Naive B cell (primary cell): ENCODE measurements at regions not wholly inside any gene's neighbourhood (a gene's known extent, or its start where the extent isn't known, plus 50 kb on each side); places are given as distances from the start of the nearest gene placed in this dataset.
A peak's percentile ranks its signal among the peaks of the same experiment; 100 is the strongest.

Experiments used
- ATAC-seq, 2 donors: fragments of 150-1000 bp; cut with Tn5 transposase; 2 replicates each; pipeline ENCODE4 v1.10.0; 2021; ENCODE audit warnings: low read depth in 2 of 2, mild to moderate bottlenecking in 2 of 2, moderate library complexity in 2 of 2
- DNase-seq: peaks from one replicate; pipeline ENCODE4 v3.0.0; 2022
- H3K27ac Mint-ChIP-seq, 6 donors: one replicate each; pipeline ENCODE4 v1.8.0; 2020 to 2022; ENCODE audit warnings: mild to moderate bottlenecking in 6 of 6, mixed read lengths in 6 of 6, moderate library complexity in 5 of 6, inconsistent platforms in 2 of 6
- H3K27me3 Mint-ChIP-seq, 3 donors: one replicate each; pipeline ENCODE4 v1.8.0; 2021 to 2022; ENCODE audit warnings: mixed read lengths in 3 of 3, mild to moderate bottlenecking in 1 of 3
- H3K36me3 Mint-ChIP-seq, 2 donors: one replicate each; pipeline ENCODE4 v1.8.0; 2020 to 2022; ENCODE audit warnings: mixed read lengths in 2 of 2, inconsistent platforms in 1 of 2, mild to moderate bottlenecking in 1 of 2
- H3K4me1 Mint-ChIP-seq, 3 donors: one replicate each; pipeline ENCODE4 v1.8.0; 2020 to 2022; ENCODE audit warnings: mixed read lengths in 3 of 3, inconsistent platforms in 1 of 3, mild to moderate bottlenecking in 1 of 3, moderate library complexity in 1 of 3
- H3K4me3 Mint-ChIP-seq, 8 donors: one replicate each; pipeline ENCODE4 v1.8.0; 2020 to 2022; ENCODE audit warnings: mild to moderate bottlenecking in 8 of 8, mixed read lengths in 8 of 8, moderate library complexity in 8 of 8, inconsistent platforms in 2 of 8
- H3K9me3 Mint-ChIP-seq, 7 donors: one replicate each; pipeline ENCODE4 v1.8.0; 2020 to 2022; ENCODE audit warnings: mixed read lengths in 7 of 7, mild to moderate bottlenecking in 5 of 7, inconsistent platforms in 2 of 7, moderate library complexity in 1 of 7

DNA sequence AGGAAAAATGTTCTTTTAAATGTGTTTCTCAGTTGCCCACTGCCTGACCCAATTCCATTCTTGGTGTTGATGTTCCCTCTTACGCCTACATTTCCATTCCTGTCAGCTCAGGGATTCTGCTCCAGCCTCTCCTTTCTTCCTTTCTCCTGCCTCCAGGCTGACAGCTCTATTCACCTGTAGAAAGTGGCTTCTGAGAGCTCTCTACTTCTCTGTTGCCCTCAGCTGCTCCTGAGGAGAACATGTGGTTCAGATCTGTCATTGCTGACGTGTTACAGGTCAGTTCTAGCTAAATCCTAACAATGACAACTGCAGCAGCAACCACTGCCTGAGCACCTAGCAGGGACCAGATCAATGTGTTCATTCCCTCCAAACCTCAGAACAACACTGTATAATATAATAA, 144.9 kb upstream of the PLAAT1 start:
- Mint-ChIP-seq H3K9me3 (peaks cover 5 to 19% (median 13%) of the 10 kb centered on the region in 7 donors), H3K4me3 (no peak overlapping the region), H3K27ac (peak overlapping the region in 1 of 6 donors; percentile 40), H3K4me1 (no peaks in the 10 kb centered on the region), H3K27me3 (no peaks in the 10 kb centered on the region), H3K36me3 (peaks cover 5 to 9% of the 10 kb centered on the region in 2 donors)
- DNase-seq (no peak), ATAC-seq (no peak)

DNA sequence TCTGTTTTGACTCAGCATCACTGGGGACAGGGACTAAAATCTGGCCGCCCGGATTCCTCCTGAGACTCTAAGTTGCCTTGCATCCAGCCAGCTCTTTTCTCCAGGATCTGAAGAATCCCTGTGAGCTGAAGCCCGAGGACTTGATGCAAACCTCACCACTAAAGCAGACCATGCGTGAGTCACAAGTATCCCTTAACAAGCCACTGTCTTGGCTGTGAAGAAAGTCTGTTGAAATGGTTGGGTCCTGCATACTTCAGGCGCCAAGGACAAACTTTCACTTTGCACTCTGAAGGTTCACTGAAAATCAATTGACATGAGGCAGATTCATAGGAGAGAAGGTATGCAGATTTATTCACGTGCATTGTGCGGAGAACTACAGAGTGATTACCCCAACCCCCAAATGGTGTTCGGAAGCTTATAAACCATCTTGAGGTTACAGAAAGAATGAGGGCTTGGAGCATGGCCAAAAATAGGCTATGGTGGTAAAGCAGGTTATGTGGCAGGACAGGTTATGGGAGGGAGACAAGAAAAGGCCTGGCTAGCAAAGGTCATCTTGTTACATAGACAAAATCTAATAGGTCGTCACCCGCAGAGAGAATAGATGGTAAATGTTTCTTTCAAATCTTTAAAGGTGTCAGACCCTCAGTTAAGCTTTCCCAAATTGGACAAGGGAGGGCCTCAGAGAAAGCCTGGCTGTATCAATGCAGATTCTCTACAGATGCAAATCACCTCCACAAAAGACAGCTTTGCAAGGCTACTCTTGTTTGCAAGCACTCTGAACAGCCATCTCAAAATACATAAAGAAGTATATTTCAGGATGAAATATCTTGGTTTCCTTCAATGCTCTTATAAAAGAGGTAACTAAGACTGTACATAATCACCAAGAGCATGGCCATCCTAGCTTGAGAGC, 126.3 kb upstream of the PLAAT1 start:
- Mint-ChIP-seq H3K27me3 (peaks cover 0 to 4% (median 0%) of the 10 kb centered on the region in 3 donors), H3K4me3 (no peak overlapping the region), H3K36me3 (no peaks in the 10 kb centered on the region), H3K9me3 (peaks cover 3 to 11% (median 4%) of the 10 kb centered on the region in 7 donors), H3K27ac (no peak overlapping the region), H3K4me1 (no peaks in the 10 kb centered on the region)
- ATAC-seq (no peak), DNase-seq (no peak)

DNA sequence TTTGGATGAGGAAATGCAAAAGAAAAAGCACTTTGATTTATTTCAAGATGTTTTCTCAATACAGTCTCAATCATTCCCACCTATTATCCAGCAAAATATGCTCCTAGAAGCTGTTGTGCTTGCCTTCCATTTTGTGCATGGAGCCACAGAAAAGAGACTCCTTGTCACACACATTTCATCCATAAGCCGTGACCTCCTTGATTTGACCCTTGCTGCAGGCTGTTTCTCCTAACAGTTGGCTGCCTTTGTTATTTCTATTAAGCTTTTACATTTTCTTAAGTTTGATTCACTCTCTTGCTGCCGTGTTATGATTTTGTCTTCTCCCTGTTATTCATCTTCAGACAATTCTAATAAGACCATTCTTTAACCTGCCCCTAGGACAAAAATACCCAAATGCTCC, 124.2 kb upstream of the PLAAT1 start:
- Mint-ChIP-seq H3K4me1 (no peaks in the 10 kb centered on the region), H3K27me3 (peaks cover 0 to 4% (median 0%) of the 10 kb centered on the region in 3 donors), H3K9me3 (peaks cover 0 to 5% (median 4%) of the 10 kb centered on the region in 7 donors), H3K4me3 (no peak overlapping the region), H3K36me3 (no peaks in the 10 kb centered on the region), H3K27ac (no peak overlapping the region)
- ATAC-seq = no peak
- DNase-seq = no peak

DNA sequence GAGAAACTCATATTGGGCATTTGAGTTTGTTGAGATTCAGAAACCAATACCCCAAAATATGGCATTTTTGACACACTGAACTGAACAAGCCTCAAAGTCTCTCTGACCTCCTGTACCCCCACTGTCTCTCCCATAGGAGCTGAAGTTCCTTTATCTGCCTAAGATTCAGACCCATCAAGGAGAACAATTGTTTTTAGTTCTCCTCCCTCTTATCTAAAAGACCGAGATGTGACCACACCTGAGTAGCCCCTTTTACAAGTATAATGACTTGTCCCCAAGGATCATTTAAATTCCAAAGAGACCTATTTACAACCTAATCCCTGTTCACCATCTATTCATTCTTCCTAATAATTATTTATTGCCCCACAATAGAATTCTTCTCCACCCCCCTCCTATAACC, 122.1 kb upstream of the PLAAT1 start:
- H3K36me3 Mint-ChIP-seq = no peaks in the 10 kb centered on the region
- peaks cover 0 to 8% (median 4%) of the 10 kb centered on the region in 7 donors for H3K9me3 Mint-ChIP-seq
- H3K27ac Mint-ChIP-seq = no peak overlapping the region
- DNase-seq = no peak
- no peak for ATAC-seq
- H3K4me3 Mint-ChIP-seq = no peak overlapping the region
- no peaks in the 10 kb centered on the region for H3K4me1 Mint-ChIP-seq
- H3K27me3 Mint-ChIP-seq = peaks cover 0 to 4% (median 0%) of the 10 kb centered on the region in 3 donors

DNA sequence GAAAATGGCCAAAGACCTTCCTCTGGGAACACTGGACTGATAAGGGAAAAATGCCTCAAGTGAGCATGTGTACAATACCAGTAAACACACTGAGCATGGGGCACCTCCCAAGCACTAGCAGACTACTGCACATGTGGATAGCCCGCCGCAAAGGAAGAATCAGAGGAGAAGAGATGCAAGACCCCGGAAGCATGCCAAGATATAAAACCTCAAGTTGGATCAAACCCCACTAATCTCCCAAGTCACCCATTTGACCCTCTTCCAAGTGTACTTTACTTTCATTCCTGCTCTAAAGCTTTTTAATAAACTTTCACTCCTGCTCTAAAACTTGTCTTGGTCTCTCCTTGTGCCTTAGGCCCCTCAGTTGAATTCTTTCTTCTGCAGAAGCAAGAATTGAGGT, 121.1 kb upstream of the PLAAT1 start:
- peaks cover 0 to 4% (median 0%) of the 10 kb centered on the region in 3 donors for H3K27me3 Mint-ChIP-seq
- peaks cover 0 to 8% (median 4%) of the 10 kb centered on the region in 7 donors for H3K9me3 Mint-ChIP-seq
- H3K4me3 Mint-ChIP-seq = no peak overlapping the region
- no peak overlapping the region for H3K27ac Mint-ChIP-seq
- H3K36me3 Mint-ChIP-seq = no peaks in the 10 kb centered on the region
- H3K4me1 Mint-ChIP-seq = no peaks in the 10 kb centered on the region
- ATAC-seq (no peak), DNase-seq (no peak)

DNA sequence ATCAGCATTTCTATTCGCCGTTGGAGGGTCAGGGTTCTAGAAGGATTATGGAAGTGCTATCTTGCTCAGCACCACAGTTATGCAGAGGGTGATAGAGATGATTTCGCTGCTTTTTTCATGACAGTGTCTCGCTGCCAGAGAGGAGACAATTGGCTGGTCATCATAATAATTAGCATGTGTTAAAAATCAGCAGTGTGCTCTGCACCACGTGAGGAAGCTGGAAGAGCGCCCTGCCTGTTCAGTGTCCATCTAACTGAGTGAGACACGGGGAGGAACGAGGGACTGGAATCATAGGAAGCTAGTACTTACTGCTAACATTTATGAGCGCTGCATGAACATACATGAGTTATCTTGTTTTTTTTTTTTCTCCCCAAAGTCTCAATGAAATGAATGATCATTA, 116.2 kb upstream of the PLAAT1 start:
- ATAC-seq (no peak), DNase-seq (no peak)
- Mint-ChIP-seq H3K4me3 (no peak overlapping the region), H3K36me3 (no peaks in the 10 kb centered on the region), H3K4me1 (no peaks in the 10 kb centered on the region), H3K9me3 (peaks cover 0 to 9% (median 0%) of the 10 kb centered on the region in 7 donors), H3K27me3 (peaks cover 0 to 8% (median 7%) of the 10 kb centered on the region in 3 donors), H3K27ac (no peak overlapping the region)

DNA sequence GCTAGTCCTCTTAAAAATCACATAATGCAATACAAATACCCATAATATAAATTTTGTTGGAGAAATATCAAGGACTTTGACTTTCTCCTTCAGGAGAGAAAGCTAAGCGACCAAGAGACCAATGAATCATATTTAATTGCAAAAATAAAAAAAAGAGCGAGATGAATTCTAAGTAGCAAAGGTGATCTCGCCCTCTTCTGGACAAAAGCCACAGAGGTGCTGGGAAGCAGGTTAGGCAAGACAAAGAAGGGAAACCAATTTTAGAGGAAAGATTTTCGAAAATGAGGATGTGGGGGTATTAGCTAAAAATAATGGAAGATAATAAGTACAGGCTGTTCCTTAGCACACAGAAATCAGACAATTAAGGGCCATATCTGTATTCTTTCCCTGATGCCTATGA, 111.4 kb upstream of the PLAAT1 start:
- Mint-ChIP-seq H3K27ac (peak overlapping the region in 1 of 6 donors; percentile 49), H3K4me1 (no peaks in the 10 kb centered on the region), H3K27me3 (peaks cover 5 to 13% (median 7%) of the 10 kb centered on the region in 3 donors), H3K36me3 (no peaks in the 10 kb centered on the region), H3K4me3 (no peak overlapping the region), H3K9me3 (peaks cover 0 to 8% (median 0%) of the 10 kb centered on the region in 7 donors)
- DNase-seq (no peak), ATAC-seq (no peak)

DNA sequence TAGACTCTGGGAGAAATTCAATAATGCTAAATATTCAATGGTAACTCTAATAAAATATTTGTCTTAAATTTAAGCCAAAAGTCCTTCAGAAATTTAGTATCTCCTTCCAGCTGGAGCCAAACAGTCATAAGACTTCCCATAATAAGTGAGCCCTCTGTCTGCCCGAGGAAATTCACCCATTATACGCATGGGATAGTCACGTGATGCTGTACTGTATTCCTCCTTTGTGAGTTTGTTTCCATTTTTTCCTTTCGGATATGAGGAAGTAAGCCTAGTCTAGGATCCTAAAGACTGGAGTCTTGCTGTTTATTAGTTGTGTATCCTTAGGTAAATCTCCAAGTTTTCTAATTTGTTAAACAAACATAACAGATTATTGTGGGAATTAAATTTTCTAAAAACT, 110.4 kb upstream of the PLAAT1 start:
- Mint-ChIP-seq H3K9me3 (peaks cover 0 to 8% (median 0%) of the 10 kb centered on the region in 7 donors), H3K4me3 (no peak overlapping the region), H3K36me3 (no peaks in the 10 kb centered on the region), H3K4me1 (no peaks in the 10 kb centered on the region), H3K27ac (no peak overlapping the region), H3K27me3 (peaks cover 5 to 13% (median 7%) of the 10 kb centered on the region in 3 donors)
- DNase-seq (no peak), ATAC-seq (no peak)

DNA sequence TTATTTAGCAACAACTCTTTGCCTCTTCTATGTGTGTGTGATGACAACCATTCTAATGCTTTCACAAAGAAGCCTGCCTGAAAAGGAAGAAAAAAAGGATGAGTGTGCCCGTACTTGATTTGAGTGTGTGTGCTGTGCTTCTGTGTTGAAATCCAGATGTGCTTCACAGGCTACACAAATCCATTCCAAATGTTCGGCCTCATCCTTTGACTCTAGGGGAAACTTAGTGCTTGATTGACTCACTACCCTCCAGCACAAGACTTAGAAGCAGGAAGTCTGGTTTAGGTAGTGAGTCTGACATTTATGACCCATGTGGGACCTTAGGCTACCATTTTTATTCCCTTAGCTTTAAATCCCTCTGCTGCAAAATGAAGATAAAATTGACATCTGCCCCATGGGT, 108.8 kb upstream of the PLAAT1 start:
- DNase-seq = no peak
- Mint-ChIP-seq H3K36me3 (no peaks in the 10 kb centered on the region), H3K4me1 (no peaks in the 10 kb centered on the region), H3K9me3 (peaks cover 0 to 4% (median 0%) of the 10 kb centered on the region in 7 donors), H3K4me3 (no peak overlapping the region), H3K27me3 (peaks cover 5 to 7% (median 6%) of the 10 kb centered on the region in 3 donors), H3K27ac (no peak overlapping the region)
- no peak for ATAC-seq

DNA sequence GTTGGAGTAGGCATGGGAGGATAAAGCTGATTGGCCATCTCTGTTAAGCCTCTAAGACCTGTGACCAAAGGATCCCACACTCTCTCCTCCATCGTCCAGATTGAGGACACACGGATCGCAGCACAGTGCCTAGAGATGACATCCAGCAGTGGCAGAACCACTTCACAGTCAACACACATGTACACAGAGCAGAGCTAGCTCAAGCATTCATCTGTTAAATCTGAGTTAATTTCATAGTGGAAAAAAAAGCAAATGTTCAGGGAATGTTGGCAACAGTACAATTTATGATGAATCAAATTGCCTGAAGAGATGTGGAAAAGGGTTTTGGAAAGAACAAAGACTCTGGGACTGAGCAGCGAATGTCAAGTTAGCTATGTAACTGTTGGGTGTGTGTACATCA, 108.1 kb upstream of the PLAAT1 start:
- no peak for DNase-seq
- Mint-ChIP-seq H3K9me3 (peaks cover 0 to 4% (median 0%) of the 10 kb centered on the region in 7 donors), H3K4me1 (no peaks in the 10 kb centered on the region), H3K27me3 (peaks cover 5 to 7% (median 5%) of the 10 kb centered on the region in 3 donors), H3K27ac (no peak overlapping the region), H3K4me3 (no peak overlapping the region), H3K36me3 (no peaks in the 10 kb centered on the region)
- ATAC-seq = no peak

DNA sequence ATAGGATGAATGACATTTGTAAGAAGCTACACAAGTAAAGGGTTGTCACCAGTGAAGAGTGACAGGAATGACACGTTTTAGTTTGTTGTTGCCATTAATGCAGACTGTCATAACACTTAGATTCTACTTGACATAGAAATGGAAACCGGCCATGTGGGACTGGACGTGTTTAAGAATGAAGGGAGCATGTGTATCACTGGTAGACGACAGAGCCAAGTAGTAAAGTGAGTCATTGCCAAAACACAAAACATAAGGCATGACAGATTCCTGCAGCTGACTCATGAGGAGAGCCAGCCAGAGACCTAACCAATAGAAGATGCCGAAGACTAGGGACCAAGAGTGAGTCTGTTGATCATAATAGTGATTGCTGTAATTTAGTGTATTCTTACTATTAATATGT, 106.2 kb upstream of the PLAAT1 start:
- ATAC-seq (no peak), DNase-seq (no peak)
- H3K27me3 Mint-ChIP-seq = peaks cover 0 to 5% (median 5%) of the 10 kb centered on the region in 3 donors
- no peak overlapping the region for H3K27ac Mint-ChIP-seq
- H3K4me3 Mint-ChIP-seq = no peak overlapping the region
- H3K4me1 Mint-ChIP-seq = no peaks in the 10 kb centered on the region
- H3K36me3 Mint-ChIP-seq = no peaks in the 10 kb centered on the region
- H3K9me3 Mint-ChIP-seq = peaks cover 0 to 10% (median 5%) of the 10 kb centered on the region in 7 donors

DNA sequence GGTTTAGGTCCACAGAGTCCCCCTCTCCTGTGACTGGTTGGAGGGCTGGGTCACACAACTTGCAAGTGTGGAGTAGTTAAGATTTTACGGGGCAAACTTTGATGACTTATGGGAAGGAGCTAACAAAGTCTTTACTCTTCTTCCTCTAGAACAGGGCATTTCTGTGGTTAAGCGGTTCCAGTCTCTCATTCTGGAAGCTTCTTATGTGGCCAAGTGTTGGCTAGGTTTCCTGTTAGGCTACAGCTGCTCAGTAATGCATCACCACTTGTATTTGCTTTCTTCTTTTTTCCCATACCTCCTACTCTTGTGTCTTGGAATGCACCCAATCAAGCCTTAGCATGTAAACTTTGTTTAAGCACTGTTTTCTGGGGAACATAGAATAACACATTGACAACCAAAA, 100.6 kb upstream of the PLAAT1 start:
- ATAC-seq (no peak), DNase-seq (no peak)
- no peaks in the 10 kb centered on the region for H3K27me3 Mint-ChIP-seq
- H3K4me3 Mint-ChIP-seq = no peak overlapping the region
- no peaks in the 10 kb centered on the region for H3K36me3 Mint-ChIP-seq
- H3K27ac Mint-ChIP-seq = no peak overlapping the region
- H3K4me1 Mint-ChIP-seq = no peaks in the 10 kb centered on the region
- H3K9me3 Mint-ChIP-seq = peaks cover 0 to 11% (median 7%) of the 10 kb centered on the region in 7 donors

DNA sequence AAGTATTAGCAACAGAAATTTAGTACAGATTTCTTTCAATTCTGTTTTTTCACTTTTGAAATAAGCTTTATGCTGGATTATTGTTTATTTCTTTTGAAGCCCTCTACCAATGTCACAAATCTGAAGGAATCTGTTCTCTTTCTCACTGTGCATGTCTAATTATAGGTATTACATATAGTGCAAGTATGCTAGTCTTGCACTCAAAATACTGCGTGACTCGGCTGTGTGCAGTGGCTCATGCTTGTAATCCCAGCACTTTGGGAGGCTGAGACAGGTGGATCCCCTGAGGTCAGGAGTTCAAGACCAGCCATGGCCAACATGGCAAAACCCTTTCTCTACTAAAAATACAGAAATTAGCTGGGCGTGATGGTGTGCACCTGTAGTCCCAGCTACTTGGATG, 95.8 kb upstream of the PLAAT1 start:
- no peak overlapping the region for H3K4me3 Mint-ChIP-seq
- H3K27me3 Mint-ChIP-seq = peaks cover 0 to 4% (median 0%) of the 10 kb centered on the region in 3 donors
- DNase-seq (no peak), ATAC-seq (no peak)
- no peaks in the 10 kb centered on the region for H3K36me3 Mint-ChIP-seq
- no peaks in the 10 kb centered on the region for H3K4me1 Mint-ChIP-seq
- H3K9me3 Mint-ChIP-seq = peaks cover 0 to 5% (median 2%) of the 10 kb centered on the region in 7 donors
- H3K27ac Mint-ChIP-seq = no peak overlapping the region
